ENCODE measurements at regions not wholly inside any gene's neighbourhood (a gene's known extent, or its start where the extent isn't known, plus 50 kb on each side); places are given as distances from the start of the nearest gene placed in this dataset.

DNA sequence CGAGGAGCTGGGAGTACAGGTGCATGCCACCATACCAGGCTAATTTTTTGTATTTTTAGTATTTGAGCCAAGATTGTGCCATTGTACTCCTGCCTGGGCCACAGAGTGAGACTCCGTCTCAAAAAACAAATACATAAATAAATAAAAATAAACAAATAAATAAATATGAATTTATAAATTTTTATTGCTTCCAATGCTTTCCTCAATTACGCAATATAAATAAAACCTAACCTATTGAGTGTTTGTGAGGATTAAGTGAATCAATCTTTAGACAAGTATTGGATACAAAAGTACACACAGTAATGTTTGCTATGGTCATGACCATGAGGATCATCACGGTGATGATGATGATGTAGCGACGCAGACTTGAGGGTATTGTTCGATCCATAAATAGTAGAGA, 257.4 kb downstream of the ASXL3 start:
- POLR2A ChIA-PET = no interaction called here
- CTCF ChIA-PET = no interaction called here
- DNase-seq (ENCODE audit: low read depth, low spot score) = no peak
- no peak overlapping the region for H3K27ac ChIP-seq (ENCODE audit: low read depth, low read length)
- H3K4me3 ChIP-seq (ENCODE audit: low read depth, low read length) = no peak overlapping the region
- no peaks in the 10 kb centered on the region for H3K9me3 ChIP-seq (ENCODE audit: control insufficient read depth, insufficient read depth, low read length)
- TF ChIP-seq, protein P1, sequence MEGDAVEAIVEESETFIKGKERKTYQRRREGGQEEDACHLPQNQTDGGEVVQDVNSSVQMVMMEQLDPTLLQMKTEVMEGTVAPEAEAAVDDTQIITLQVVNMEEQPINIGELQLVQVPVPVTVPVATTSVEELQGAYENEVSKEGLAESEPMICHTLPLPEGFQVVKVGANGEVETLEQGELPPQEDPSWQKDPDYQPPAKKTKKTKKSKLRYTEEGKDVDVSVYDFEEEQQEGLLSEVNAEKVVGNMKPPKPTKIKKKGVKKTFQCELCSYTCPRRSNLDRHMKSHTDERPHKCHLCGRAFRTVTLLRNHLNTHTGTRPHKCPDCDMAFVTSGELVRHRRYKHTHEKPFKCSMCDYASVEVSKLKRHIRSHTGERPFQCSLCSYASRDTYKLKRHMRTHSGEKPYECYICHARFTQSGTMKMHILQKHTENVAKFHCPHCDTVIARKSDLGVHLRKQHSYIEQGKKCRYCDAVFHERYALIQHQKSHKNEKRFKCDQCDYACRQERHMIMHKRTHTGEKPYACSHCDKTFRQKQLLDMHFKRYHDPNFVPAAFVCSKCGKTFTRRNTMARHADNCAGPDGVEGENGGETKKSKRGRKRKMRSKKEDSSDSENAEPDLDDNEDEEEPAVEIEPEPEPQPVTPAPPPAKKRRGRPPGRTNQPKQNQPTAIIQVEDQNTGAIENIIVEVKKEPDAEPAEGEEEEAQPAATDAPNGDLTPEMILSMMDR (IDR thresholded peaks at IDR 0.05; ENCODE audit: low read depth, low read length) = no peak
- H3K27me3 ChIP-seq (ENCODE audit: control insufficient read depth, insufficient read depth, low read length) = no peaks in the 10 kb centered on the region

DNA sequence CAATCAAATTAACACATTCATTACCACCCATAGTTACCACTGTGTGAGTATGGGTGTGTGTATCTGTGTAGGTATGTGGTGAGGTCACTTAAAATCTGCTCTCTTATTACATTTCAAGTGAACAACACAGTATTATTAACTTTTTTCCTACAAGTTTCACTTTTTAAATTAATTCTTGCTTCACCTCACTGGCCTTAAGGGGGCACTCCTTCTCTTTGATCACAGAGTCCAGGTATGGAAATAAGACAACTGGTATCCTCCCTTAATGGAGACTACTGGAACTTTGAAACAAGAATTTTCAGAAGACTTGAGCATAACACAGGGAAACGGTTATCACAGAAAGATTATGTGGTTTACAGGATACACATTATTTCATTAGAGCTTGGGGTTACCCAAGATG, 255.8 kb downstream of the ASXL3 start:
- POLR2A ChIA-PET = no interaction called here
- no peak overlapping the region for H3K27ac ChIP-seq (ENCODE audit: low read depth, low read length)
- no peaks in the 10 kb centered on the region for H3K9me3 ChIP-seq (ENCODE audit: control insufficient read depth, insufficient read depth, low read length)
- CTCF ChIA-PET = no interaction called here
- DNase-seq (ENCODE audit: low read depth, low spot score) = no peak
- TF ChIP-seq, protein P1 (IDR thresholded peaks at IDR 0.05; ENCODE audit: low read depth, low read length) = no peak
- H3K4me3 ChIP-seq (ENCODE audit: low read depth, low read length) = no peak overlapping the region
- no peaks in the 10 kb centered on the region for H3K27me3 ChIP-seq (ENCODE audit: control insufficient read depth, insufficient read depth, low read length)

DNA sequence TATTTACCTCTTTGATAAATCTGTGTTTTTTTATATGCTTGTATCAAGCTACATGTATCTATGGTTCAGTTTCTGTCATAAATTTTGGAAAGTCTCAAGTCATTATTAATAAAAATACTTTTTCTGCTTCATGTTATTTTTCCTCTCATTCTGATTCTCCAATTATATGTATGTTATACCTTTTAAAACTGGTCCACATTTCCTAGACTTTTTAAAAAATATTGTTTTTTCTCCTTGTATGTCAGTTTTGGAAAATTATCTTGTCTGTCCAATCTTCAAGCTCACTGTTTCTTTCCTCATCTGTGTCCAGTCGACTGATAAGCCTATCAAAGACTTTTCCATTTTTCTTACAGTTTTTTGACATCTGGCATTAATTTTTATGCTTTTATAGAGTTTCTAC, 253.4 kb downstream of the ASXL3 start:
- DNase-seq (ENCODE audit: low read depth, low spot score) = no peak
- TF ChIP-seq, protein P1 (IDR thresholded peaks at IDR 0.05; ENCODE audit: low read depth, low read length) = no peak

DNA sequence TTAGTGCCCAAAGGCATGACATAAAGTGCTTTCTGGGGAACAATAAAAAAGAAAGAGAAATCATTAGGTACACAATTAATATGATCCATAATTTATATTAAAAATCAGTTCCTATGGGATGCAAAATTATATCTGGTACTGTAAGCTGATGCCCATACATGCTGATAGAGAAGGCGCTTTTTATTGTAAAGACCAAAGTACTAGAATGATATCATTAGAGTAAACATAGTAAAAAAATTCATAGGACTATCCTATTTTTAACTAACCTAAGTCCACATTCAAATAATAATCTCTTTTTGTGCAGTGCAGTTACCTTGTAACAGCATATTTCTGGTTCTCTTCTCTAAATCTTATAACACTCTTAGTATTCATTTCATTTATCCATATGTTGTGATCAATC, 252.2 kb downstream of the ASXL3 start:
- no peaks in the 10 kb centered on the region for H3K9me3 ChIP-seq (ENCODE audit: control insufficient read depth, insufficient read depth, low read length)
- POLR2A ChIA-PET = no interaction called here
- DNase-seq (ENCODE audit: low read depth, low spot score) = no peak
- TF ChIP-seq, protein P1 (IDR thresholded peaks at IDR 0.05; ENCODE audit: low read depth, low read length) = no peak
- no peaks in the 10 kb centered on the region for H3K27me3 ChIP-seq (ENCODE audit: control insufficient read depth, insufficient read depth, low read length)
- H3K4me3 ChIP-seq (ENCODE audit: low read depth, low read length) = no peak overlapping the region
- CTCF ChIA-PET = interaction anchor here (2.5 kb wide), 1 partner anchor 10 kb away, joined by 10 read pairs; no protein-coding TSS in a partner anchor
- no peak overlapping the region for H3K27ac ChIP-seq (ENCODE audit: low read depth, low read length)

More for the DNA sequence above, 253.4 kb downstream of the ASXL3 start:
- ChIA-PET POLR2A (no interaction called here), CTCF (no interaction called here)
- Histone ChIP-seq H3K27me3 (ENCODE audit: control insufficient read depth, insufficient read depth, low read length) (no peaks in the 10 kb centered on the region), H3K27ac (ENCODE audit: low read depth, low read length) (no peak overlapping the region), H3K4me3 (ENCODE audit: low read depth, low read length) (no peak overlapping the region), H3K9me3 (ENCODE audit: control insufficient read depth, insufficient read depth, low read length) (no peaks in the 10 kb centered on the region)

DNA sequence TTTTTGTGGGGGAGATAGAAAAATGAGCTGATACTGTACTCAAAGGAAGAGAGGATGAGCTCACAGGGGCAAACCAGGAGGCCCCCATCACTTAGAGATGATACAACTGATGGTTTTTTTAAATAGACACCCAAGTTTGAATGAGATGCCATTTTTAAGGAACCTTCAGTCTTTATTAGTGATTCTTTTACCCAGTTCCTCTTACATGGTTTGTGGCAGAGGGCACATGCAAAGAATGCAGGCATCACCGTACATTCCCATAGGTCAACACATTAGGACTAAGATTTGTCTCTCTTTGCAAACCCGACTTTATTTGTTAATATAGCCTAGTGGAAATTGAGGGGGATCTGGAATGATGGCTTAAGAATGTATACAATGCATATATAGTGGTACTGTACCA, 250.9 kb downstream of the ASXL3 start:
- TF ChIP-seq, protein P1 (IDR thresholded peaks at IDR 0.05; ENCODE audit: low read depth, low read length) = no peak
- no peak overlapping the region for H3K27ac ChIP-seq (ENCODE audit: low read depth, low read length)
- ChIA-PET CTCF (interaction anchor here (2.5 kb wide), 1 partner anchor 11 kb away, joined by 10 read pairs; no protein-coding TSS in a partner anchor), POLR2A (no interaction called here)
- no peak for DNase-seq (ENCODE audit: low read depth, low spot score)
- no peaks in the 10 kb centered on the region for H3K9me3 ChIP-seq (ENCODE audit: control insufficient read depth, insufficient read depth, low read length)
- H3K4me3 ChIP-seq (ENCODE audit: low read depth, low read length) = no peak overlapping the region
- H3K27me3 ChIP-seq (ENCODE audit: control insufficient read depth, insufficient read depth, low read length) = no peaks in the 10 kb centered on the region

Data from AG04450 (cell line).